H1 (cell line): ENCODE measurements at regions not wholly inside any gene's neighbourhood (a gene's known extent, or its start where the extent isn't known, plus 50 kb on each side); places are given as distances from the start of the nearest gene placed in this dataset.

Experiments used
- BRCA1 ChIP-seq: IDR thresholded peaks from 2 replicates; pipeline ENCODE4 v1.6.1; 2012; ENCODE audit warnings: low read depth, low read length, improper control_type of control experiment
- EZH2 ChIP-seq: fragments of 200-600 bp; sonication (generic); IDR thresholded peaks from 2 replicates; pipeline ENCODE4 v1.7.1; 2012; ENCODE audit warnings: low read depth, mild to moderate bottlenecking, moderate library complexity, low read length, inconsistent platforms; ENCODE audit not compliant: severe bottlenecking
- FOSL1 ChIP-seq: IDR thresholded peaks from 2 replicates; pipeline ENCODE4 v1.6.1; 2011; ENCODE audit warnings: mild to moderate bottlenecking, low read depth, low read length, moderate library complexity; ENCODE audit not compliant: insufficient read depth
- POLR2AphosphoS5 ChIP-seq: IDR thresholded peaks from 2 replicates; pipeline ENCODE4 v1.6.1; 2011; ENCODE audit warnings: low read depth, low read length
- SIN3A ChIP-seq, 2 experiments: IDR thresholded peaks in 1 of 2; conservative IDR thresholded peaks in 1 of 2; 2 replicates each; pipeline ENCODE4 v1.6.1; 2011 to 2012; ENCODE audit warnings: low read length in 2 of 2, improper control_type of control experiment in 1 of 2, low read depth in 1 of 2, mild to moderate bottlenecking in 1 of 2
- SP1 ChIP-seq: IDR thresholded peaks from 2 replicates; pipeline ENCODE4 v1.6.1; 2011; ENCODE audit warnings: low read depth, low read length
- SUZ12 ChIP-seq: fragments of 200-600 bp; sonication (generic); IDR thresholded peaks from 2 replicates; pipeline ENCODE4 v1.6.1; 2012; ENCODE audit warnings: mild to moderate bottlenecking, inconsistent platforms, low read length, moderate library complexity, mixed read lengths
- TF ChIP-seq, protein P1 (sequence below), 3 experiments: IDR thresholded peaks; 1 replicate in 2 of 3; 2 replicates in 1 of 3; pipeline versions ENCODE4 v1.5.1 to v1.6.1; 2011; ENCODE audit warnings: low read length in 3 of 3, mild to moderate bottlenecking in 3 of 3, inconsistent platforms in 2 of 3, low read depth in 1 of 3, moderate library complexity in 1 of 3; ENCODE audit not compliant: insufficient read depth in 1 of 3; ENCODE audit errors: control extremely low read depth in 1 of 3
- TF ChIP-seq, protein P2 (sequence below): IDR thresholded peaks from 2 replicates; pipeline ENCODE4 v1.6.1; 2012; ENCODE audit warnings: inconsistent platforms

DNA sequence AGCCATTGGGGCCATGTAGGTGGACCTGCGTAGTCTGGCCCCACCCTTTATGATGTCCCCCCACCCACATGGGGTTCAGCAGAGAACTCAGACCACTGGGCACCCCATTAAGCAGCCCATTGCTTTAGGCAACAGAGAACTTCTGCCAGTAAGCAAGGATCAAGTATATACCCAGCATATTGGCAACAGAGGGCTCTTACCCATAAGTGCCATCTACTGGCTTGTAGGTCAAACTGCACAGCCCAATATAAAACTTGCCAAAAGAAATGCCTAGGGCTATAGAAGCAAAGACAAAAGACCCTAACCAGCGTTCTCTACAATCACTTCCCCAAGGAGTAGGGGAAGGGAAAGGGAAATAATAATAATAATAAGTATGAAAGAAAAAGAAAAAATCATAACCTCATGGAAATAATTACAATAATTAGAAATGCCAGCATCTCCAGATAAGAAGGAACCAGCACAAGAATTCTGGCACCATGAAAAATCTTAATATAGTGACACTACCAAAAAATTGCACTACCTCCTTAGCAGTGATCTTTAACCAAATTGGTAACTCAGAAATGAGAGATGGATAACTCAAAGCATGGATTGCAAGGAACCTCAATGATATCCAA is 1090.7 kb downstream of the FAT4 start:
- TF ChIP-seq POLR2AphosphoS5 (no peak), EZH2 (no peak), SP1 (no peak), SUZ12 (no peak), BRCA1 (no peak), SIN3A (conservative IDR thresholded peaks at IDR 0.05 in 1 of 2, IDR thresholded peaks at IDR 0.05 in 1 of 2; ENCODE audit: low read depth in 1 of 2, low read length in 2 of 2) (no peak), FOSL1 (no peak)
- TF ChIP-seq, protein P1, sequence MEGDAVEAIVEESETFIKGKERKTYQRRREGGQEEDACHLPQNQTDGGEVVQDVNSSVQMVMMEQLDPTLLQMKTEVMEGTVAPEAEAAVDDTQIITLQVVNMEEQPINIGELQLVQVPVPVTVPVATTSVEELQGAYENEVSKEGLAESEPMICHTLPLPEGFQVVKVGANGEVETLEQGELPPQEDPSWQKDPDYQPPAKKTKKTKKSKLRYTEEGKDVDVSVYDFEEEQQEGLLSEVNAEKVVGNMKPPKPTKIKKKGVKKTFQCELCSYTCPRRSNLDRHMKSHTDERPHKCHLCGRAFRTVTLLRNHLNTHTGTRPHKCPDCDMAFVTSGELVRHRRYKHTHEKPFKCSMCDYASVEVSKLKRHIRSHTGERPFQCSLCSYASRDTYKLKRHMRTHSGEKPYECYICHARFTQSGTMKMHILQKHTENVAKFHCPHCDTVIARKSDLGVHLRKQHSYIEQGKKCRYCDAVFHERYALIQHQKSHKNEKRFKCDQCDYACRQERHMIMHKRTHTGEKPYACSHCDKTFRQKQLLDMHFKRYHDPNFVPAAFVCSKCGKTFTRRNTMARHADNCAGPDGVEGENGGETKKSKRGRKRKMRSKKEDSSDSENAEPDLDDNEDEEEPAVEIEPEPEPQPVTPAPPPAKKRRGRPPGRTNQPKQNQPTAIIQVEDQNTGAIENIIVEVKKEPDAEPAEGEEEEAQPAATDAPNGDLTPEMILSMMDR (IDR thresholded peaks at IDR 0.05; ENCODE audit: control extremely low read depth in 1 of 3, insufficient read depth in 1 of 3, low read depth in 1 of 3, low read length in 3 of 3) = peak in 2 of 3 experiments; percentile 59 to 67; a peak in 3 of 4 replicates
- TF ChIP-seq, protein P2, sequence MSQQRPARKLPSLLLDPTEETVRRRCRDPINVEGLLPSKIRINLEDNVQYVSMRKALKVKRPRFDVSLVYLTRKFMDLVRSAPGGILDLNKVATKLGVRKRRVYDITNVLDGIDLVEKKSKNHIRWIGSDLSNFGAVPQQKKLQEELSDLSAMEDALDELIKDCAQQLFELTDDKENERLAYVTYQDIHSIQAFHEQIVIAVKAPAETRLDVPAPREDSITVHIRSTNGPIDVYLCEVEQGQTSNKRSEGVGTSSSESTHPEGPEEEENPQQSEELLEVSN = no peak
